B cell (primary cell): ENCODE measurements at regions not wholly inside any gene's neighbourhood (a gene's known extent, or its start where the extent isn't known, plus 50 kb on each side); places are given as distances from the start of the nearest gene placed in this dataset.
A peak's percentile ranks its signal among the peaks of the same experiment; 100 is the strongest.

Source experiments
- ATAC-seq: fragments of 200-7000 bp; cut with Tn5 transposase; one replicate; pipeline ENCODE4 v1.10.0; 2021; ENCODE audit warnings: low read depth, mild to moderate bottlenecking, moderate number of reproducible peaks, moderate library complexity
- CTCF ChIA-PET: fragments of 350-600 bp; sonication (Branson Sonifier 250); formaldehyde crosslinking; loops from one replicate; lab custom pipeline; 2021; ENCODE audit warnings: antibody characterized with exemption, inconsistent platforms; lab: Charles Lee
- POLR2A ChIA-PET: fragments of 350-600 bp; sonication (Branson Sonifier 250); formaldehyde crosslinking; loops from one replicate; lab custom pipeline; 2021; ENCODE audit warnings: antibody characterized with exemption; lab: Charles Lee
- DNase-seq: peaks from one replicate; pipeline ENCODE4 v3.0.0; 2013
- H2AFZ ChIP-seq: 2 replicates; pipeline ENCODE4 v1.6.1; 2012; ENCODE audit warnings: mild to moderate bottlenecking, low read depth, low read length; ENCODE audit not compliant: insufficient read depth, poor library complexity, severe bottlenecking
- H3K27ac ChIP-seq, 2 donors: 1 replicate in 1 of 2; 2 replicates in 1 of 2; pipeline ENCODE4 v1.5.1; 2012 to 2013; ENCODE audit warnings: low read length in 2 of 2, mild to moderate bottlenecking in 2 of 2, moderate library complexity in 1 of 2
- H3K27me3 ChIP-seq, 4 experiments: fragments of 200-600 bp in 1 of 4; sonication (generic) in 1 of 4; replicated peaks in 1 of 4; 1 replicate in 2 of 4; 2 replicates in 2 of 4; pipeline versions ENCODE4 v1.6.1 to v1.7.0; 2013 to 2016; ENCODE audit warnings: low read length in 3 of 4, mild to moderate bottlenecking in 2 of 4, mixed read lengths in 1 of 4, moderate library complexity in 1 of 4; ENCODE audit not compliant: insufficient read depth in 4 of 4, control insufficient read depth in 3 of 4; ENCODE audit errors: control extremely low read depth in 1 of 4
- H3K36me3 ChIP-seq, 2 experiments: replicated peaks in 1 of 2; 1 replicate in 1 of 2; 2 replicates in 1 of 2; pipeline versions ENCODE4 v1.6.1 to v1.7.1; 2013; ENCODE audit warnings: low read length in 1 of 2; ENCODE audit not compliant: insufficient read depth in 2 of 2, control insufficient read depth in 1 of 2; ENCODE audit errors: control extremely low read depth in 1 of 2, extremely low read depth in 1 of 2
- H3K4me1 ChIP-seq, 2 donors: fragments of 200-600 bp in 1 of 2; sonication (generic) in 1 of 2; 1 replicate in 1 of 2; 2 replicates in 1 of 2; pipeline versions ENCODE4 v1.5.1 to v1.6.1; 2013 to 2017; ENCODE audit warnings: low read length in 2 of 2; ENCODE audit not compliant: control insufficient read depth in 2 of 2, insufficient read depth in 2 of 2
- H3K4me2 ChIP-seq: replicated peaks from 2 replicates; pipeline ENCODE3; 2012; ENCODE audit warnings: mild to moderate bottlenecking, low read depth, low read length; ENCODE audit not compliant: poor library complexity, severe bottlenecking
- H3K4me3 ChIP-seq, 5 experiments: fragments of 200-600 bp in 1 of 5; sonication (generic) in 1 of 5; 1 replicate in 3 of 5; 2 replicates in 2 of 5; pipeline versions ENCODE4 v1.5.1 to v1.7.0; 2011 to 2016; ENCODE audit warnings: low read length in 4 of 5, mild to moderate bottlenecking in 4 of 5, low read depth in 2 of 5, control low read depth in 1 of 5, moderate library complexity in 1 of 5; ENCODE audit not compliant: insufficient read depth in 1 of 5; ENCODE audit errors: control extremely low read depth in 1 of 5, extremely low read depth in 1 of 5
- H3K79me2 ChIP-seq: fragments of 200-600 bp; sonication (generic); one replicate; pipeline ENCODE4 v1.6.0; 2016; ENCODE audit warnings: low read length; ENCODE audit not compliant: control insufficient read depth, insufficient read depth
- H3K9ac ChIP-seq: fragments of 200-600 bp; sonication (generic); 2 replicates; pipeline ENCODE4 v1.6.1; 2017; ENCODE audit warnings: mild to moderate bottlenecking, low read length, moderate library complexity
- H3K9me3 ChIP-seq, 3 donors: one replicate each; pipeline versions ENCODE4 v1.6.1 to v1.7.1; 2013; ENCODE audit warnings: low read length in 2 of 3; ENCODE audit not compliant: control insufficient read depth in 2 of 3, insufficient read depth in 1 of 3; ENCODE audit errors: control extremely low read depth in 1 of 3
- H4K20me1 ChIP-seq: 2 replicates; pipeline ENCODE4 v1.6.0; 2012; ENCODE audit warnings: mild to moderate bottlenecking, low read length; ENCODE audit not compliant: insufficient read depth, control insufficient read depth, poor library complexity, severe bottlenecking
- H3K27ac Mint-ChIP-seq: one replicate; pipeline ENCODE4 v1.8.0; 2021; ENCODE audit warnings: mixed read lengths
- H3K27me3 Mint-ChIP-seq: one replicate; pipeline ENCODE4 v1.8.0; 2021; ENCODE audit warnings: mixed read lengths
- H3K4me1 Mint-ChIP-seq: one replicate; pipeline ENCODE4 v1.8.0; 2021; ENCODE audit warnings: mixed read lengths
- H3K4me3 Mint-ChIP-seq: one replicate; pipeline ENCODE4 v1.8.0; 2021; ENCODE audit warnings: mixed read lengths
- H3K9me3 Mint-ChIP-seq: one replicate; pipeline ENCODE4 v1.8.0; 2022; ENCODE audit warnings: mixed read lengths; ENCODE audit not compliant: insufficient read depth
- EZH2 ChIP-seq: IDR thresholded peaks from 2 replicates; pipeline ENCODE4 v1.6.1; 2012; ENCODE audit warnings: borderline replicate concordance, low read depth, mild to moderate bottlenecking, moderate library complexity, low read length; ENCODE audit not compliant: insufficient read depth, poor library complexity, severe bottlenecking
- WGBS: methylation state at CpG from one replicate; pipeline ENCODE4 v1.1.5; 2013; ENCODE audit warnings: missing lambda C conversion rate; ENCODE audit not compliant: insufficient coverage; 5-methylcytosine and 5-hydroxymethylcytosine counted together
- intact Hi-C: fragments of 100-400 bp; cut with micrococcal nuclease; formaldehyde crosslinking; loops from one replicate; pipeline ENCODE4 v1.10.0; 2022
- TF ChIP-seq, protein P1 (sequence below): fragments of 200-600 bp; IDR thresholded peaks from one replicate; pipeline ENCODE4 v1.8.0; 2022; ENCODE audit warnings: antibody characterized with exemption, mild to moderate bottlenecking

DNA sequence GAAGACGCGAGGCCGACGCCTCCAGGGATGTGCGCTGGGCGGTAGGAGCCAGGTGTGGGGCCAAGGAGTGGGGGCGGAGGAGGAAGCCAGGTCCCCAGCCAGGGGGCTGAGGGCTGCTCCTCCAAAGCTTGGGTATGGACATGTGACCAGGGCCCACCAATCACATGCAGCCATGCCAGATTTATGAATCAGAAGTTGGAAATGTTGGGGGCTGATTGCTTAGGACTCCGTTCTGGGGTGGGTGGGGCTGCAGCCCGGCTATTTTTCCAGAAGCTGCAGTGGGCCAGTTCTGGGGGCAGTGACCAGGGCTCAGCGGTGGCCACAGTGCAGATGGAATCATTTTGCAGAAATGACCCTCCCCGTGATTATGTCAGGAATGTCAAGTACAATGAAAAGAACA is 96.0 kb downstream of the CEBPB start:
- peaks cover 27% of the 10 kb centered on the region for H3K27me3 Mint-ChIP-seq
- Histone ChIP-seq H3K9ac (no peak overlapping the region), H2AFZ (peak overlapping the region; percentile 6), H3K79me2 (no peaks in the 10 kb centered on the region), H3K4me2 (peak overlapping the region; percentile 72), H3K9me3 (no peaks in the 10 kb centered on the region), H3K4me3 (peak overlapping the region in 2 of 5 experiments; percentile 20 to 28), H3K4me1 (peaks cover 18 to 23% of the 10 kb centered on the region in 2 donors), H4K20me1 (no peaks in the 10 kb centered on the region), H3K27me3 (peaks cover 0 to 9% (median 2%) of the 10 kb centered on the region in 4 experiments), H3K27ac (no peak overlapping the region), H3K36me3 (no peaks in the 10 kb centered on the region)
- TF ChIP-seq, protein P1, sequence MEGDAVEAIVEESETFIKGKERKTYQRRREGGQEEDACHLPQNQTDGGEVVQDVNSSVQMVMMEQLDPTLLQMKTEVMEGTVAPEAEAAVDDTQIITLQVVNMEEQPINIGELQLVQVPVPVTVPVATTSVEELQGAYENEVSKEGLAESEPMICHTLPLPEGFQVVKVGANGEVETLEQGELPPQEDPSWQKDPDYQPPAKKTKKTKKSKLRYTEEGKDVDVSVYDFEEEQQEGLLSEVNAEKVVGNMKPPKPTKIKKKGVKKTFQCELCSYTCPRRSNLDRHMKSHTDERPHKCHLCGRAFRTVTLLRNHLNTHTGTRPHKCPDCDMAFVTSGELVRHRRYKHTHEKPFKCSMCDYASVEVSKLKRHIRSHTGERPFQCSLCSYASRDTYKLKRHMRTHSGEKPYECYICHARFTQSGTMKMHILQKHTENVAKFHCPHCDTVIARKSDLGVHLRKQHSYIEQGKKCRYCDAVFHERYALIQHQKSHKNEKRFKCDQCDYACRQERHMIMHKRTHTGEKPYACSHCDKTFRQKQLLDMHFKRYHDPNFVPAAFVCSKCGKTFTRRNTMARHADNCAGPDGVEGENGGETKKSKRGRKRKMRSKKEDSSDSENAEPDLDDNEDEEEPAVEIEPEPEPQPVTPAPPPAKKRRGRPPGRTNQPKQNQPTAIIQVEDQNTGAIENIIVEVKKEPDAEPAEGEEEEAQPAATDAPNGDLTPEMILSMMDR, result no peak
- TF ChIP-seq EZH2, result no peak
- H3K4me3 Mint-ChIP-seq, result peak overlapping the region; percentile 69
- 80% methylated on average over 11 of the region's 11 CpGs for WGBS
- DNase-seq (peak; percentile 16), ATAC-seq (no peak)
- intact Hi-C loops, result no loop called here
- no peaks in the 10 kb centered on the region for H3K9me3 Mint-ChIP-seq
- ChIA-PET POLR2A (interaction anchor here (1.1 kb wide), 1 partner anchor 63 kb away, joined by 4 read pairs; no protein-coding TSS in a partner anchor), CTCF (no interaction called here)
- H3K4me1 Mint-ChIP-seq, result peaks cover 20% of the 10 kb centered on the region
- no peak overlapping the region for H3K27ac Mint-ChIP-seq

DNA sequence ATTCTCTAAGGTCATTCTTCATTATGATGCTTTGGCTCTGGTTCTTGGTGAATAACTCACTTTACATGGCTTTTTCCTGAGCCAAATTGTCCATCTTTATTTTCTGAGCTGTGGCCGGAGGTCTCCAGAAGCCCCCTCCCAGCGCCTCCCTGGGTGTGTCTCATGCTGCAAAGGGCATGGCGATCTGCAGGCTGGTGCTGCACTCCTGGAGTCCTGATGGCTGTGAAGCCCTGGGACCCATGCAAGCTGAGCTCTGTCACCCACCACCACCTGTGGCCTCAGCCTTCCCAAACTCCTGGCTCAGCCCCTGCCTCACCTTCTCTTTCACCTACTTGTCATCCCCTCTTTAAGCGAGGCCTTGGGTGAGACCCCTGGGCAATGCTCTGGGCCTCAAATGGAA is 96.9 kb downstream of the CEBPB start:
- WGBS, result 94% methylated on average over 4 of the region's 4 CpGs
- no peak overlapping the region for H3K4me3 Mint-ChIP-seq
- TF ChIP-seq, protein P1, result no peak
- TF ChIP-seq EZH2, result no peak
- Histone ChIP-seq H4K20me1 (no peaks in the 10 kb centered on the region), H2AFZ (no peak overlapping the region), H3K27me3 (peaks cover 0 to 5% (median 2%) of the 10 kb centered on the region in 4 experiments), H3K36me3 (no peaks in the 10 kb centered on the region), H3K27ac (no peak overlapping the region), H3K4me3 (no peak overlapping the region), H3K79me2 (no peaks in the 10 kb centered on the region), H3K9me3 (no peaks in the 10 kb centered on the region), H3K9ac (no peak overlapping the region), H3K4me1 (peaks cover 18 to 23% of the 10 kb centered on the region in 2 donors), H3K4me2 (no peak overlapping the region)
- ChIA-PET CTCF (interaction anchor here (0.6 kb wide), 1 partner anchor 198 kb away, joined by 3 read pairs; no protein-coding TSS in a partner anchor), POLR2A (no interaction called here)
- intact Hi-C loops, result no loop called here
- ATAC-seq (no peak), DNase-seq (no peak)
- peaks cover 27% of the 10 kb centered on the region for H3K27me3 Mint-ChIP-seq
- H3K4me1 Mint-ChIP-seq, result peaks cover 20% of the 10 kb centered on the region
- no peak overlapping the region for H3K27ac Mint-ChIP-seq
- no peaks in the 10 kb centered on the region for H3K9me3 Mint-ChIP-seq
